HG02852 (cell line): ENCODE measurements at regions not wholly inside any gene's neighbourhood (a gene's known extent, or its start where the extent isn't known, plus 50 kb on each side); places are given as distances from the start of the nearest gene placed in this dataset.
"Not testable (repeated sequence)": the region's sequence is repeated elsewhere in the genome, so short reads cannot be mapped to it uniquely, and the experiment has no call there.

Source experiments
- ATAC-seq: cut with Tn5 transposase; IDR thresholded peaks from one replicate; pipeline ENCODE4 v1.9.1; 2021; ENCODE audit warnings: mild to moderate bottlenecking, moderate library complexity; ENCODE audit not compliant: unreplicated experiment

GRCh38 chr1:79259390-79260336 is 253.1 kb upstream of the ADGRL4 start:
- peak; percentile 78 for ATAC-seq

GRCh38 chr1:79255421-79255820 is 248.9 kb upstream of the ADGRL4 start:
- no peak for ATAC-seq

- ATAC-seq = no peak
Observed at GRCh38 chr1:79252598-79252997, 246.1 kb upstream of the ADGRL4 start.

- ATAC-seq = no peak
Observed at GRCh38 chr1:79239840-79240239, 233.3 kb upstream of the ADGRL4 start.

- no peak for ATAC-seq
Observed at GRCh38 chr1:79235301-79236002, 228.9 kb upstream of the ADGRL4 start.

- no peak for ATAC-seq
Observed at GRCh38 chr1:79232818-79233217, 226.3 kb upstream of the ADGRL4 start.

- not testable (repeated sequence) for ATAC-seq
Observed at GRCh38 chr1:79230751-79231150, 224.2 kb upstream of the ADGRL4 start.

- no peak for ATAC-seq
Observed at GRCh38 chr1:79226963-79227362, 220.4 kb upstream of the ADGRL4 start.

- ATAC-seq = no peak
Observed at GRCh38 chr1:79224537-79224936, 218.0 kb upstream of the ADGRL4 start.

- no peak for ATAC-seq
Observed at GRCh38 chr1:79220509-79220908, 214.0 kb upstream of the ADGRL4 start.

GRCh38 chr1:79215311-79215710 is 208.8 kb upstream of the ADGRL4 start:
- ATAC-seq = no peak

- no peak for ATAC-seq
Observed at GRCh38 chr1:79207786-79208185, 201.3 kb upstream of the ADGRL4 start.

- no peak for ATAC-seq
Observed at GRCh38 chr1:79207331-79207730, 200.8 kb upstream of the ADGRL4 start.

GRCh38 chr1:79204779-79205479 is 198.4 kb upstream of the ADGRL4 start:
- ATAC-seq = no peak

- ATAC-seq = no peak
Observed at GRCh38 chr1:79198832-79199231, 192.3 kb upstream of the ADGRL4 start.

- ATAC-seq = no peak
Observed at GRCh38 chr1:79197421-79197820, 190.9 kb upstream of the ADGRL4 start.

GRCh38 chr1:79196211-79196610 is 189.7 kb upstream of the ADGRL4 start:
- ATAC-seq = no peak

- ATAC-seq = peak; percentile 60
Observed at GRCh38 chr1:79193211-79194079, 186.9 kb upstream of the ADGRL4 start.

GRCh38 chr1:79190074-79190473 is 183.5 kb upstream of the ADGRL4 start:
- ATAC-seq = no peak

GRCh38 chr1:79188337-79188736 is 181.8 kb upstream of the ADGRL4 start:
- no peak for ATAC-seq
